ENCODE measurements at regions not wholly inside any gene's neighbourhood (a gene's known extent, or its start where the extent isn't known, plus 50 kb on each side); places are given as distances from the start of the nearest gene placed in this dataset.

- TF ChIP-seq CTCF (IDR thresholded peaks at IDR 0.05): no peak
- no peak for TF ChIP-seq EP300 (IDR thresholded peaks at IDR 0.05; ENCODE audit: low read depth)
Observed at GRCh38 chr5:21680641-21681040, 1172.5 kb downstream of the CDH12 start.

Data from transverse colon (tissue), 3 donors.